ENCODE measurements at regions not wholly inside any gene's neighbourhood (a gene's known extent, or its start where the extent isn't known, plus 50 kb on each side); places are given as distances from the start of the nearest gene placed in this dataset.

DNA sequence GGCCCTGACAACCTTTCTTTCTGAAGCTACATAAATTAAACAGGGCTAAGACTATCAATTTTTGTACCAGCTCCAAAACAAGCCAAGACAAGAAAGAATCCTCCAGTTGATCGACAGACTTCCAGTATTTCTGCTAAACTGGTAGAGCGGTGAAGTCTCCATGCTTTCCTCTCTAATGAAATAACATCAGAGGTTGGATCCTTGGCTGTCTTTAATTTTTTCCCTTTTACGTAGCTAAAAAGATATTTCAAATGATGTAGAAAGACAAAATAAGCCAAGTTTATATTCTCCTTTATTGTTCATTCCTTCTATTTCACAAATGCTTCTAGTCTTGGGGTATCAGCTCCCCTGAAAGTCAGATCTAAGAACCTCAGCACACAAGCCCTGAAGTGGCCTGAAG lies 434.9 kb downstream of the NFIB start (continued):
- no peak for TF ChIP-seq PKNOX1 (IDR thresholded peaks at IDR 0.05)
- TF ChIP-seq JUND (IDR thresholded peaks at IDR 0.05; ENCODE audit: low read depth, low read length) = no peak

- Histone ChIP-seq H3K4me3 (no peak overlapping the region), H3K4me1 (ENCODE audit: control insufficient read depth, insufficient read depth, low read length) (no peaks in the 10 kb centered on the region), H3K9ac (ENCODE audit: control insufficient read depth, insufficient read depth, low read length) (no peak overlapping the region), H3K4me2 (ENCODE audit: control insufficient read depth, insufficient read depth) (no peak overlapping the region), H3K79me2 (ENCODE audit: control insufficient read depth, insufficient read depth, low read length) (no peaks in the 10 kb centered on the region), H3K9me3 (replicated peaks; ENCODE audit: control insufficient read depth, insufficient read depth, low read length) (no peaks in the 10 kb centered on the region), H3K36me3 (ENCODE audit: control insufficient read depth in 2 of 2, insufficient read depth in 2 of 2, low read length in 1 of 2) (no peaks in the 10 kb centered on the region), H2AFZ (ENCODE audit: control insufficient read depth, low read depth, low read length) (no peak overlapping the region), H3K27me3 (replicated peaks in 1 of 2; ENCODE audit: control insufficient read depth in 2 of 2, insufficient read depth in 2 of 2, low read length in 1 of 2) (no peaks in the 10 kb centered on the region), H3K27ac (ENCODE audit: control insufficient read depth, insufficient read depth) (no peak overlapping the region), H4K20me1 (ENCODE audit: control insufficient read depth, insufficient read depth) (no peaks in the 10 kb centered on the region)
- no peak for ATAC-seq
- ChIA-PET CTCF (no interaction called here), RAD21 (ENCODE audit: unreplicated experiment) (no interaction called here), POLR2A (no interaction called here), SMC1A (ENCODE audit: uncharacterized antibody, unreplicated experiment) (interaction anchor here (1.2 kb wide), 1 partner anchor 10 kb away, joined by 3 read pairs; no protein-coding TSS in a partner anchor)
- no peak for DNase-seq (ENCODE audit: low read depth, low spot score)
- 0% methylated on average over 3 of the region's 3 CpGs for WGBS (ENCODE audit: insufficient coverage, insufficient replicate concordance, low lambda C conversion rate, missing lambda C conversion rate)
- FAIRE-seq = no peak
- in situ Hi-C loops (cut with MboI) = no loop called here
- TF ChIP-seq ZNF207 (IDR thresholded peaks at IDR 0.05; ENCODE audit: borderline replicate concordance) (no peak), ATF7 (IDR thresholded peaks at IDR 0.05; ENCODE audit: low read depth) (no peak), REST (IDR thresholded peaks at IDR 0.05; ENCODE audit: low read depth, low read length) (no peak), BCL11A (IDR thresholded peaks at IDR 0.05; ENCODE audit: low read depth, low read length) (no peak), GATAD2B (conservative IDR thresholded peaks at IDR 0.05; ENCODE audit: low read depth) (no peak), CBX3 (IDR thresholded peaks at IDR 0.05; ENCODE audit: borderline replicate concordance, low read depth) (no peak), SKIL (IDR thresholded peaks at IDR 0.05; ENCODE audit: low read depth, poor library complexity, severe bottlenecking) (no peak), HCFC1 (IDR thresholded peaks at IDR 0.05; ENCODE audit: low read length) (no peak), HDAC6 (IDR thresholded peaks at IDR 0.05; ENCODE audit: unreplicated experiment) (no peak), KAT2A (conservative IDR thresholded peaks at IDR 0.05; ENCODE audit: control insufficient read depth, low read depth, low read length) (no peak)
- TF ChIP-seq, protein P1, sequence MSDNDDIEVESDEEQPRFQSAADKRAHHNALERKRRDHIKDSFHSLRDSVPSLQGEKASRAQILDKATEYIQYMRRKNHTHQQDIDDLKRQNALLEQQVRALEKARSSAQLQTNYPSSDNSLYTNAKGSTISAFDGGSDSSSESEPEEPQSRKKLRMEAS (IDR thresholded peaks at IDR 0.05; ENCODE audit: low read depth, low read length) = no peak
- TF ChIP-seq, protein P2, sequence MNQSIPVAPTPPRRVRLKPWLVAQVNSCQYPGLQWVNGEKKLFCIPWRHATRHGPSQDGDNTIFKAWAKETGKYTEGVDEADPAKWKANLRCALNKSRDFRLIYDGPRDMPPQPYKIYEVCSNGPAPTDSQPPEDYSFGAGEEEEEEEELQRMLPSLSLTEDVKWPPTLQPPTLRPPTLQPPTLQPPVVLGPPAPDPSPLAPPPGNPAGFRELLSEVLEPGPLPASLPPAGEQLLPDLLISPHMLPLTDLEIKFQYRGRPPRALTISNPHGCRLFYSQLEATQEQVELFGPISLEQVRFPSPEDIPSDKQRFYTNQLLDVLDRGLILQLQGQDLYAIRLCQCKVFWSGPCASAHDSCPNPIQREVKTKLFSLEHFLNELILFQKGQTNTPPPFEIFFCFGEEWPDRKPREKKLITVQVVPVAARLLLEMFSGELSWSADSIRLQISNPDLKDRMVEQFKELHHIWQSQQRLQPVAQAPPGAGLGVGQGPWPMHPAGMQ (IDR thresholded peaks at IDR 0.05; ENCODE audit: borderline replicate concordance) = no peak
- intact Hi-C loops (cut with micrococcal nuclease; ENCODE audit: unreplicated experiment) = no loop called here
- BruUV-seq (replicated peaks) = no TSS peak
These were observed 435.7 kb downstream of the NFIB start for GRCh38 chr9:13878241-13878711.
